ENCODE measurements at regions not wholly inside any gene's neighbourhood (a gene's known extent, or its start where the extent isn't known, plus 50 kb on each side); places are given as distances from the start of the nearest gene placed in this dataset.
A peak's percentile ranks its signal among the peaks of the same experiment; 100 is the strongest.
"Not testable (repeated sequence)": the region's sequence is repeated elsewhere in the genome, so short reads cannot be mapped to it uniquely, and the experiment has no call there.

DNA sequence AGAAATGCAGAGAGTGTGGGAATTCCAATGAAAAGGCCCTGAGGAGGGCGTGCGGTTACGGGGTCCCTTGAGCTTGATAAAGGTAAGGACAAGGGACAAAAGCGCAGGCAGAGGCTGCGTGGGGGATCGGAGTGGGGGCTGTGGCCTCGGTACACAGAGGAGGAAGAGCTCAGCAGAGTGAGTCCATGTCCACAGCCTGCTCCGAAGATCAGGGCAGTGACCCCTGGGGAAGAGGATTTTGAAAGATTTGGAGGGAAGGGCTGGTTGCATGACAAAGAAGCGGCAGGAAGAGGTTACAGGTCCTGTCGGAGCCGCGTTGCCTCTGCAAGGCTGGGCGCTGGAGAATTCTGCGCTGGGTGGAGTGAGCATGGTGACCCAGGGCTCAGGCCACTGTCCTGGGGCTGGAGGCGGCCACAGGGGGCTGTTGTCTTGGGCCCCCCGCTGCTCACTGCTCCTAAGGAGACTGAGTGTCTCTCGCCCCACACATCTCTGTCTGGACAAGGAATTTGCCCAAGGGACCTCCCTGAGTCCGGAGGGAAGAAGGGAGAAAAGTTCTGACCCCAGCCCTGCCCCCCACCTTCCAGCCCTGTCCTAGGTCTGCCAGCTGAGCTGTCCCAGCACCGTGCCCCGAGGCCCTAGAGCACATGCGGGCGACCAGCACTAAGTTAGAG, 69.8 kb upstream of the INSIG1 start:
- DNase-seq, result no peak

DNA sequence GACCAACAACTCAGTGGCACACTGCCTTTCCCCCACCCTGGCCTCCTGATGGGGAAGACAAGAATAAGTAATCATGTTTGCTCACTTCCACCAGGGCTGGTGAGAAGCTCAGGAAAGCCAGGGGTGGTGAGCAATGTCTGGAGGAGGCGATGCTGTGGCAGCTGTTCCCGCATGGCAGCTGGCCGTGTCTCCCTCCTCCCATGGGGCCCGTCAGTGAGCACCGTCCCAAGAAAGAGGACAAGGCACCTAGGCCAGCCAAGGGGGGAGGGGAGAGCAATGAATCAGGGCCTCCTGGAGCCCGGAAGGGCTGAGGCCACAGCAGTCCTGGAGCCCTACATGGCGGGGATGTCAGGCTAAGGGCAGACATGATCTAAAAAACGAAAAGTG, 69.2 kb upstream of the INSIG1 start:
- no peak for DNase-seq

DNA sequence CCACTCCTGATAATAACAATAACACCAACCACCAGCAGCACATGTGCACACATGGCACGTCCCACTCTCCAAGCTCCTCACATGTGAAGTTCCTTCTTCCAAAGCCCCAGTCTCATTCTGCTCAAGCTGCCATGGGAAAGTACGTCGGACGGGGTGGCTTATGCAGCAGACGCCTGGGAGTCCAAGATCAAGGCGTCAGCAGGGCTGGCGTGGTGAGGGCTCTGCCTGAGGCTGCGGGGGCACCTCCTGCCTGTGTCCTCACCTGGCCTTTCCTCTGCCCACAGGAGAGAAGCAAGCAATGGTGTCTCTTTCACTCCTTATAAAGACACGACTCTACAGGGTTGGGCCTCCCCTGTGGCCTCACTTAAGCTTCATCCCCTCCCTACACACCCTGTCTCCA, 68.8 kb upstream of the INSIG1 start:
- no peak for DNase-seq

DNA sequence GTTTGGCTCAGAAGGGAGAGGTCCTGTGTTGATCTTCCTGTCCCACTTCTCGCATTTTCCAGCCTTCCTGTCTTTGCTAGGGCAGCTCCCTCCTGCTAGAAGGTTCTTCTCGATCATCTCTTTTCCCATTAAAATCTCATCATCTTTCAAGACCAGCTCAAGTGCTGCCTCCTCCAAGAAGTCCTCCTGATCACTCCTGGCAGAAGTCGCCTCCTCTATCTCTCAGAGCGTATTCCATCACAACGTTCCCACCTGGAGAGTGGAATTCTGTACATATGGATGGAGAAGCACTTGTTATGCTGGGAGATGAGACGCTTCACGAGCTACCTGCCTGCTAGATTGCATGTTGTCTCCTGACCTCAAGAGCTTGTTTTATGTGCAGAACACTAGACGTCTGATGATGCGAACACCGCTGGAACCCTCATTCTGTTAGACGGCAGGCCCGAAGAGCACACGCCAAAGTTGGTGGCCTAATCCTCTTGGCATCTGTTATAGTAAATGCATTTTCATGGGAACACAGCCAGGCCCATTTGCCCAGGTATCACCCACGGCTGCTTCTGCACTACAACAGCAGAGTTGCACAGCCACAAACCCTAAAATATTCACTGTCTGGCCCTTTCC, 68.0 kb upstream of the INSIG1 start:
- no peak for DNase-seq

DNA sequence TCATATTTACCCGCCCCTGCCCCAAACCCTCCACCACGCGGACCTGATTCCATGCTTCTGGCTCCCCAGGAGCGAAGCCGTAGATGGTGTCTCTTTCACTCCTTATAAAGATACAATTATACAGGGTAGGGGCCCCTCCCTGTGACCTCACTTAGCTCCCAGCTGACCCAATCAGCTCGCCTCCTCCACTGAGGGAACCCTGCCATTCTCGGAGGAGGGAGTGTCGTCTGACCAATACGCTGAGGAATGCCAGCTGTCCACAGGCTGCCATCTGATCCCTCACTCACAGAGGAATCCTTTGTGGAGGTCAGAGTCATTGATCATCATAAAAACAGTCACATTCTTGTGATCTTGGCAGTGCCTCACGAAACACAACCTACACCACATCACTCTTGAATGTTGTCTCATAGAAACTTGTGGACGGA, 67.5 kb upstream of the INSIG1 start:
- peak in 44 of 58 donors; percentile 5 to 87 (median 50) for DNase-seq

DNA sequence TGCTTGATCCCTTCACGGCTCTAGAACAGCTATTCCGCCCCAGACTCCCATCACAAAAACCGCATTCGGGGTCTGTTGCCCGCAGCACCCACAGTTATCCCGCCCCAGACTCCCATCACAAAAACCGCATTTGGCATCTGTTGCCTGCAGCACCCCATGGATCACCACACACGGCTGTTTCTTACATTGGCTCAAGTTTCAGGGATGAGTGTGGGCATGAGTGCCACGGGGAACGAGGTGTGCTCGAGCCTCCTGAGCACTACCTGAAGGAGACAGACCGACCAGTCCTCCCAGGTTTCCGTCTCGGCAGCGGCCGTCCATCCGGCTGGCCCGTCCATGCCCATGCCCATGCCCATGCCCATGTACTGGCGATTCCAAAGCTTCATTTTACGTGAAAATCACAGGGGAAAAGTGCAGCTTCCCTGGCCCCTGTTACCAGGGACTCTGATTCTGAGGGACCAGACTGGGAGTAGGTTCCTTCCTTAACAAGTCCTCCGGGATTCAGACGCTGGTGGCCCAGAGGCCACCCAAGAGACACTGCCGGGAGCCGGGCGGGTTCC, 66.4 kb upstream of the INSIG1 start:
- DNase-seq, result no peak

DNA sequence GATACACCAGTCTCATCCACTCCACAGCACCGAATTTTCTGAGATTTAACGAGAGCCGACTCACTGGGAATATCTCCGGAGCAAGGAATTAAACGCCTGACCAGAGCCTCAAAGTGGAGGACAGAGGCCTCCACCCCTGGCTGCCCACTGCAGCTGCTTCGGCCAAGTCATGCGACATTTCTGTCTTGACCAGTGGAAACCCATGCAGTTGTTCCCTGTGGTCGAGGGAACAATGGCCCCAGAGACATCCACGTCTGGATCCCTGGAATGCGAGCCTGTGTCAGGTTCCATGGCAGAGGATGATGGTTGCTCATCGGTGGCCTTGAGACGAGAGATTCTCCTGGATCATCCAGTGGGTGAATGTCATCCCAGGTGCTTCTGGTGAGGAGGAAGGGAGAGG, 65.7 kb upstream of the INSIG1 start:
- DNase-seq, result no peak

DNA sequence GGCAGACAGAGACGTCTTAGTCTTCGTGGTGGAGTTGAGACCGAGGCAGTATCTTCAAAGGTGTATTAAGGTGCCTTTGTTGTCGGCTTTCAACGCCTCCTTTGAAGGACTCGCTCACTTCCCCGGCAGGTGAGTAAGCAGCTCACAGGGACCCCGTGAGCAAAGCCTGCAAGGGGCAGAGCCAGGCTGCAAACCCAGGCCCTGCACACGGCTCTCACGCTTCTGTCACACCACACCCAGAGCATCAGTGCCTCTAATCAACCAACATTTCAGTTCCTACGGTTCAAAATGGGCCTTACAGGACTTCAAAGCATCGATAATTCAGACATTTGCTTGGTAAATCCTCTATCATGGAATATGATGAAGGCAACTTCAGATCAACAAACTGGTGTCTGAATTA, 64.8 kb upstream of the INSIG1 start:
- DNase-seq, result no peak

DNA sequence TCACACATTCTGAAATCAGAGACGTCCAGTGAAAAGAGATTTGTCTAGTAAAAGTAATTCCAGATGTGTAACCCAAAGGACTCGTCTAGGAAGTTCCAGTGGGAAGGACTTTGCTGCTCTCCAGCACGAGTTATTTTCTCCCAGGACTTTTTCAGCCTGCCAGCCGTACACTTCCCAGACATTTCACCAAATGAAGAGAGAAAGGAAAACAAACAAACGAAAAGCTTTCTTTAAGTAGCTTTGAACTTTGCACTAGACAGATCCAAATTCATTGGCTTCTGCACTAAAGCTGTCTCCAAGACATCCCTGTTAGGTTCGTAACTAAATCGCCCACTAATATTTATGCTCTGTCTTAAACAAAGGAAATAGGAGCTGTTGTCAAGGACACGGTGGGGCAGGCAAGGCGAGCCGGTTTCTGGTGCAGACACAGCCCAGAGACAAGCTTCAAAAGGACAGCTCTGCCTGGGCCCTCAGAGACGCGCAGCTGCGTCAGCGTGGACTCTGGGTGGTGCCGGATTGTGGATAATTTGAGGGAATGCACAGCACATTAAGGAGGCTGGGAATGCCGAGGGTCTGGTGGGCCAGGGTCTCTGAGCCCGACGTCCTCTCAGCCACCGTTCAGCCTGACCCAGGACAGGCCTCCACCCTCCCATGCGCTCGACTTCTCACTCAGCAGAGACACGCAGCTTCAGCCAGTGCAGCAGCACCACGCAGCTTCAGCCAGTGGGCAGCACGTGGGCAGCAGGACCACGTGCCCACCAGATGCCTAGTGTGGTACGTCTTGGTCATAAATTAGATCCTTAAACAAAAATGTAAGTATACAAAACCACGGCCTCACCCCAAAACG, 64.1 kb upstream of the INSIG1 start:
- no peak for DNase-seq

DNA sequence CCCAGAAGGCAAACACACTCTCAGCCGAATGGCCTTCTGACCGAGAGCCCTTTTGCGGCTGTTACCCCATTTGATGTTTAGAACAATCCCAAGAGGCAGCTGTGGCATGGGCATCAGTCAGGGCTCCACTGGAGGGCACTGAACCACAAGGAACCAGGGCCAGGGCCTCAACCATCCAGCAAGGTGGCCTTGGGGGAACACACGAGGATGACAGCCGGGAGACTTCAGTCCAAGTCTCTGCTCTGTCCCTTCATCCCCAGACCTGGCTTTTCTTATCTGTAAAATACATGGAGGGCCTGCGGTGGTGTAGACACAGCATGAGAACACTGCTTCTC, 63.6 kb upstream of the INSIG1 start:
- peak in 5 of 58 donors; percentile 3 to 23 (median 18) for DNase-seq

DNA sequence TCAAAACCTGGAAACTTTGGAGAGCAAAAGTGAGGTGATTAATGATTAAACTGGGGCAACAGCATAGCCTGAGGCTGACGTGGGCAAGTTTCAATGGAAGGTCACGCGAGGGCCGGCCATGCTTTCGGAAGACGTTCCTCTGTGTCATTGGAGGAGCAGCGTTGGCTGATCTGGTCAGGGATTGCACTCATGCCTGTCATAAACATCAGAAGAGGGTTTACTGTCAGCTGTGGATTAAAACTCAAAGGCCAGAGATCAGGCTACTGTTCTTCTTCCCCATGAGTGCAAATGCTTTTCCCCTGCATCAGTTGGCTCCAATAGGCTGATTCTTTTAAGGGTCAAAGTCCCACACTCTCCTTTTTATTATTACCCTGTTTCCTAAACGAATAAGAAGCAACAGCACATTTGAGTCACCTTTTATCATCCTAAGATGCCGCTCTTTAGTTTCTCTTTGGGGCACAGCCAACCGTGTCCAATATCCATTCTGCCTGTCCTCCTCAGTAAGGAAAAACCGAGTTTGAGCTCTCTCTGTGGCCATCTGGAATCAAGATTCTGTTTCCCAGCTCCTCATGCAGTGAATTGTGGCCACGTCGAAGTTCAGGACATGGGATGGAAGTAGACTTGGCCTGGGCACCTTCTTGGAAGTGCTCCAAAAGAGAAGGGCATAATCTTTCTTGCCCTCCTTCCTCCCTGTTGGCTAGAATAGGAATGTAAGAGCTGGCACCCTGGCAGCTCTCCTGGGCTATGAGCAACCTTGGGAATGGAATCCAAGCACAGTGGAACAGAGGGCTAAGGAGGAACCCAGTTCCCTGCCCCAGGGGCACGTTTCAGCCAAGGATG, 62.5 kb upstream of the INSIG1 start:
- DNase-seq, result no peak

DNA sequence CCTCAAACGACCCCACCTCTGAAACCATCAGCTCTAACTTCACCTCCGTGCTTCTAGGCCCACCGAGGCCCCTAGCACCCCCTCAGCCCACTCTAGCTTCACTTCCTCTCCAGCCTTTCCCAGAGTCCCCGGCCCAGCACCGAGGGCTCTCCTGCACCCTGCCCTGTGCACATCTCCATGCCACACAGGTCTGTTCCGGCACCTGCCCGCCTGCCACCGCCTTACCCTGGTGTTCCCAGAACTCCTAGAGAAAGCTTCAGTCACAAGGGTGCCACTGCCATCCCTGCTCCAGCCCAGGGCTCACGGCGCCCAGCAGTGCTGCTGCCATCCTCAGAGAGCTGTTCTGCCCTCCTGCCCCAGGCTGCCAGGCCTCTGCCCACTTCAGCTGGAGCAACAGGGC, 61.3 kb upstream of the INSIG1 start:
- DNase-seq, result no peak

DNA sequence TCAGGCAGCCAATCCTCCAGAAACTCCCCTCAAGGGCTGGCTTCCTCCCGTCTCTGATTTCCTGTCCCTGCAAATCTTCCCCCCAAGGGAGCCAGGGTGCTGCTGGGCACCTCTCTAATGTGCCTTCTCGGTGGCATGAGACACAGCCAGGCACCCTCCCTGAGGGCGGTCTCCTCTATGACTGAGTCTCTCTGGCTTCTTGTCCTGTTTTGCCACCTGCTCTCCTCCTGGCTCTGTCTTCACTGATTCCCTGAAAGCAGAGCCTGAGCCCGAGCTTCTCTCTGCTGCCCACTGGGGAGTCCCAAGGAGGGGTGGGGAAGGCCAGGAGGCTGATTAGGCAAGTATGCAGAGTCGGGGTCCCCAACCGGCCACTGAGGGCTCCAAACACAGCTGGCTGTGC, 60.4 kb upstream of the INSIG1 start:
- DNase-seq, result no peak

DNA sequence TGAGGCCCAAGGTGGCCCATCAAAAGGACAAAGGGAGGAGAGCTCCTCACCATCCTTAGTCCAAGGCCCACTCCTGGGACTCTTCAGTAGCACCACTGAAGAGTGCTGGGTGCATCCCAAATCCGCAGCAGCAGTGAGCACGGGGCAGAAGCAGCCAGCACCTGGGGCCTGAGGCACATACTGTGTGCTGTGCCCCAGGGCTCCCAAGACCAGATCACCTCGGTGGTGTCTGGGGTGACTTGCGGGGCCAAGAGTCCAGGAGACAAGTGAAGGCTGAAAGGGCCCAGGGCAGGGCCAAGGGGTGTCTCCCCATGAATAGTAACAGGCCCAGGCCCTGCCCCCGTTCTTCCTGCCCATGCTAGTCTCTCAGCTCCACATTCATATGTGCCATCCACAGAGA, 59.9 kb upstream of the INSIG1 start:
- no peak for DNase-seq

DNA sequence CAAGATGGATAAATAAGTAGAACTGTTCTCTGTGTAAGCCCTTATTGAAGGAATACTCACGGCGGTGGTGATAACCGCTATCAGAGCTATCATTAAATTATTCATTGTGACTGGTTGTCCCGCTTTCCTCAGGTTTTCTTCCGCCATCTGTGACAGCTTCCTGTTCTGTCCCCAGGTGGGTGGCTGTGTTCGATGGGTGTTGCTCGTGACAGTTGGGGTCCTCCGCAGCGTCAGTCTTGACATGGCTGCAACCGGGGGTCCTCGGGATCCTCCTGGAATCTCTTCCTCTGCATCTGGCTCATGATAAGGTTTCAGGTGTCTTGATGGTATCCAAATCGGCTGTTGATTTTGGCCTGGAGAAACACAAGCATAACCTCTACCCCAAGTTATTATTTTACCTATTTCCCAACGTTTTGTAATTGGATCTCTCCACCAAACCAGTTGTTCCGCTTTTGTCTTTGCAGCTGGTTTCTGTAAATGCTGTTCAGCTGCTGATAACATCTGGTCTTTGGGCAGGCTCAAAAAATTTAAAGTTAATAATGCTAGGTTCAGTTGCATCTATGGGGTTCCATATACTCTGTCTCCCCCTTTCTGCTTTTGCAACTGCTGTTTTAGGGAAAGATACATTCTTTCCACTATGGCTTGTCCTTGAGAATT, 58.1 kb upstream of the INSIG1 start:
- not testable (repeated sequence) for DNase-seq

DNA sequence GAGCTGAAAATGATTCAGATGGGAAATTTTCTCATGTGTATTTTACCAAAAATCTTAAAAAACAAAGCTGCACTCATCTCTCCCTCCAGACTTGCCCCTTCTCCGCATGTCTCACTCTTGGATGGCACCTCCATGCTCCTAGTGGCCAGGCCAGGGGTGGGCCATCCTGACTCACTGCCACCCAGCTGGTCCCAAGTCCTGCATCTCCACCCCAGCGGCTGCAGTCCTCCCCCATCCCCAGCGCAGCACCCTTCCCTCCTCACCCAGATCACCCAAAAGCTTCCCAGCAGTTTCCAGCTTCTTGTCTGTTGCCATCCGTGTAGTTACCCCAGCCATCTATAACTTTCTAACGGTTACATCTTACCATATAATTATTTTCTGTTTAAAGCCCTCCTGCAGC, 53.0 kb upstream of the INSIG1 start:
- no peak for DNase-seq

DNA sequence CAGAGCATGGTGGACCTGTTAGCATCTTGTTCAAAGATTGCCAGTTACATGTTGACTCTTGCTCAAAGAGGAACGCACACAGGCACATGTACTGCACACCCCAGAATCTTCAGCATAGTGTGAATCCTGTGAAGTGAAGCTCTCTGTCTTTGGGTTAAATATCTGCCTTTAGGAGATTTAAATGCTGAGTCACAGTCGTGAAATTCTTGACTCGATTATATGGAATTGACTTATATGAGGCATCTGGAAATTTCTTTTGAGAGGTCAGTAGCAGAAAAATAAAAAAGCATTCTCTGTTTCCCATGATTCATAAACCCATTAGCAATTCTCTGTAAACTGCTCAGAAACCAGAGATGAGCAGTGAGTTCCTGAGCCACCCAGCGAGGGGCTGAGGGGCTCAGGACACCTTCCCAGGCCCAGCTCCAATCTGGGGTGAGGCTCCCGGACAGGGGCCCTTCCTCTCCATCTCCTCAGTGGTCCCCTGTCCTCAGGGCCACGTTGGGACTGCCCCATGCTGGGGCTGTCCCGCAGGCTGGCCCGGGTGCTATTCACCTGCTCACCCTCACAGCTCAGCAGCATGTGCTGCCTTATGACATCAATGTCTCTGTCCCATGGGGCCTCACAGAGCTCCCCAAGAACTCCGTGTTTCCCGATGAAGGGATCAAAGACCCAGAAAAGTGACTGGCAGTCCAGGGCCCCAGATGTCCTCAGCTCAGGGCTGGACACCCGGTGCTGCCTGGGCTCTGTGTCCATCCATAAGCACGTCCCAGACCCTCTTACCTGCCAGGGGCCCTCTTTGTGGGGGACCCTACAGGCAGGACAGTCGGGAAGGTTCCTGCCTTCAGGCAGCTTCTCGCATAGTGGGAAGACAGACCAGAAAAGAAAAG, 50.0 kb upstream of the INSIG1 start:
- DNase-seq, result no peak
